Loucy (cell line): ENCODE measurements at regions not wholly inside any gene's neighbourhood (a gene's known extent, or its start where the extent isn't known, plus 50 kb on each side); places are given as distances from the start of the nearest gene placed in this dataset.

Experiments used
- CTCF ChIP-seq: fragments of 200-600 bp; sonication (generic); conservative IDR thresholded peaks from 2 replicates; pipeline ENCODE4 v1.5.1; 2014; ENCODE audit warnings: mild to moderate bottlenecking, antibody characterized with exemption, low read length
- EZH2phosphoT487 ChIP-seq: fragments of 200-600 bp; IDR thresholded peaks from 2 replicates; pipeline ENCODE4 v1.6.1; 2018; ENCODE audit warnings: antibody characterized with exemption, mild to moderate bottlenecking, moderate library complexity, borderline replicate concordance

GRCh38 chr21:19807201-19807600 lies 1191.0 kb upstream of the NCAM2 start:
- no peak for TF ChIP-seq CTCF
- TF ChIP-seq EZH2phosphoT487: no peak
